NCI-H748 (cell line): ENCODE measurements at regions not wholly inside any gene's neighbourhood (a gene's known extent, or its start where the extent isn't known, plus 50 kb on each side); places are given as distances from the start of the nearest gene placed in this dataset.
"Not testable (repeated sequence)": the region's sequence is repeated elsewhere in the genome, so short reads cannot be mapped to it uniquely, and the experiment has no call there.

Experiments used
- DNase-seq: peaks from one replicate; lab custom pipeline; 2025; ENCODE audit not compliant: unreplicated experiment; lab: John Stamatoyannopoulos, UW

GRCh38 chr20:53872561-53873229 is 197.7 kb downstream of the BCAS1 start:
- no peak for DNase-seq

- DNase-seq = no peak
Measured at GRCh38 chr20:53872081-53872541, 198.3 kb downstream of the BCAS1 start.

GRCh38 chr20:53871541-53871940 is 198.9 kb downstream of the BCAS1 start:
- no peak for DNase-seq

- DNase-seq = no peak
Measured at GRCh38 chr20:53870426-53871315, 199.7 kb downstream of the BCAS1 start.

GRCh38 chr20:53869466-53870258 is 200.7 kb downstream of the BCAS1 start:
- DNase-seq = peak; percentile 37

GRCh38 chr20:53867741-53868351 is 202.5 kb downstream of the BCAS1 start:
- no peak for DNase-seq

- DNase-seq = no peak
Measured at GRCh38 chr20:53866794-53867740, 203.3 kb downstream of the BCAS1 start.

GRCh38 chr20:53865901-53866793 is 204.2 kb downstream of the BCAS1 start:
- DNase-seq = no peak

- DNase-seq = not testable (repeated sequence)
Measured at GRCh38 chr20:53864765-53865683, 205.4 kb downstream of the BCAS1 start.

GRCh38 chr20:53863923-53864641 is 206.3 kb downstream of the BCAS1 start:
- DNase-seq = peak; percentile 21

GRCh38 chr20:53863535-53863922 is 206.9 kb downstream of the BCAS1 start:
- not testable (repeated sequence) for DNase-seq

- not testable (repeated sequence) for DNase-seq
Measured at GRCh38 chr20:53863039-53863438, 207.4 kb downstream of the BCAS1 start.

- DNase-seq = not testable (repeated sequence)
Measured at GRCh38 chr20:53862490-53862889, 207.9 kb downstream of the BCAS1 start.

GRCh38 chr20:53862136-53862397 is 208.3 kb downstream of the BCAS1 start:
- not testable (repeated sequence) for DNase-seq

- DNase-seq = no peak
Measured at GRCh38 chr20:53859684-53860083, 210.7 kb downstream of the BCAS1 start.

- not testable (repeated sequence) for DNase-seq
Measured at GRCh38 chr20:53859009-53859408, 211.4 kb downstream of the BCAS1 start.

GRCh38 chr20:53858516-53858915 is 211.9 kb downstream of the BCAS1 start:
- DNase-seq = not testable (repeated sequence)
